K562 (cell line): ENCODE measurements at regions not wholly inside any gene's neighbourhood (a gene's known extent, or its start where the extent isn't known, plus 50 kb on each side); places are given as distances from the start of the nearest gene placed in this dataset.

Experiments used
- ATAC-seq: fragments of 200-7000 bp; cut with Tn5 transposase; 3 replicates; pipeline ENCODE4 v1.9.1; 2020; ENCODE audit warnings: moderate library complexity
- BruUV-seq: library from RNA; stranded (reverse); fragments of 400-500 nt; replicated peaks from 2 replicates; lab custom pipeline; 2021; lab: Mats Ljungman, UMichigan
- CTCF ChIA-PET: fragments of 300-600 bp; formaldehyde crosslinking; extraction: SDS; loops from one replicate; lab custom pipeline; 2021; ENCODE audit warnings: low intra/inter-chr PET ratio; lab: Yijun Ruan, JAX
- POLR2A ChIA-PET: fragments of 300-600, 350-650 bp; sonication (Branson Sonifier 250); formaldehyde crosslinking; extraction: SDS; loops from one replicate; lab custom pipeline; 2021; ENCODE audit warnings: antibody characterized with exemption, inconsistent platforms; lab: Yijun Ruan, JAX
- DNase-seq, 4 experiments: peaks; one replicate each; pipeline versions ENCODE4 v3.0.0 to v3.0.0-alpha.2; 2011 to 2018; ENCODE audit warnings: low spot score in 3 of 4, mixed read lengths in 3 of 4; ENCODE audit errors: extremely low read depth in 1 of 4
- FAIRE-seq: peaks from 2 replicates; lab custom pipeline; 2011; peaks lifted over from hg19 to GRCh38; lab: Jason Lieb, UNC
- H2AFZ ChIP-seq: 2 replicates; pipeline ENCODE4 v1.6.0; 2011; ENCODE audit warnings: low read depth, low read length, control low read depth, inconsistent platforms
- H3K27ac ChIP-seq: fragments of 200-600 bp; 3 replicates; pipeline ENCODE4 v1.8.0; 2011; ENCODE audit warnings: low read depth, mild to moderate bottlenecking, control low read depth, inconsistent platforms, low read length, moderate library complexity, mixed read lengths; ENCODE audit errors: extremely low read depth
- H3K27me3 ChIP-seq, 2 experiments: fragments of 300-600 bp in 1 of 2; 2 replicates in 1 of 2; 3 replicates in 1 of 2; pipeline versions ENCODE4 v1.6.0 to v1.8.0; 2011; ENCODE audit warnings: inconsistent platforms in 2 of 2, low read length in 2 of 2, mild to moderate bottlenecking in 1 of 2, mixed read lengths in 1 of 2, moderate library complexity in 1 of 2; ENCODE audit not compliant: control insufficient read depth in 2 of 2, insufficient read depth in 2 of 2
- H3K36me3 ChIP-seq: fragments of 300-600 bp; 3 replicates; pipeline ENCODE4 v1.8.0; 2011; ENCODE audit warnings: mild to moderate bottlenecking, low read length, inconsistent platforms; ENCODE audit not compliant: control insufficient read depth, insufficient read depth
- H3K4me1 ChIP-seq, 2 experiments: fragments of 200-600 bp in 1 of 2; replicated peaks in 1 of 2; 2 replicates in 1 of 2; 3 replicates in 1 of 2; pipeline versions ENCODE4 v1.5.1 to v1.8.0; 2011; ENCODE audit warnings: inconsistent platforms in 2 of 2, low read length in 2 of 2, mild to moderate bottlenecking in 1 of 2, mixed read lengths in 1 of 2, moderate library complexity in 1 of 2; ENCODE audit not compliant: control insufficient read depth in 2 of 2, insufficient read depth in 2 of 2
- H3K4me2 ChIP-seq: 2 replicates; pipeline ENCODE4 v1.6.1; 2011; ENCODE audit warnings: low read length, control low read depth, inconsistent platforms, mixed read lengths; ENCODE audit not compliant: insufficient read depth
- H3K4me3 ChIP-seq: fragments of 200-600 bp; sonication (generic), shearing (Covaris generic); 2 replicates; pipeline ENCODE4 v1.5.1; 2016; ENCODE audit warnings: control low read depth, inconsistent platforms
- H3K79me2 ChIP-seq: fragments of 200-600 bp; 3 replicates; pipeline ENCODE4 v1.8.0; 2011; ENCODE audit warnings: low read length, inconsistent platforms; ENCODE audit not compliant: control insufficient read depth, insufficient read depth
- H3K9ac ChIP-seq, 2 experiments: 2 replicates each; pipeline versions ENCODE4 v1.6.0 to v1.6.1; 2011; ENCODE audit warnings: low read depth in 2 of 2, low read length in 2 of 2, control low read depth in 1 of 2, inconsistent platforms in 1 of 2, mild to moderate bottlenecking in 1 of 2, mixed read lengths in 1 of 2; ENCODE audit not compliant: insufficient read depth in 1 of 2
- H3K9me1 ChIP-seq: one replicate; pipeline ENCODE4 v1.6.0; 2011; ENCODE audit warnings: inconsistent platforms, mild to moderate bottlenecking, low read length, moderate library complexity; ENCODE audit not compliant: control insufficient read depth, insufficient read depth
- H3K9me3 ChIP-seq: replicated peaks from 2 replicates; pipeline ENCODE4 v1.5.1; 2011; ENCODE audit warnings: low read depth, low read length, inconsistent platforms; ENCODE audit not compliant: control insufficient read depth, insufficient read depth
- H4K20me1 ChIP-seq: replicated peaks from 2 replicates; pipeline ENCODE4 v1.6.1; 2011; ENCODE audit warnings: low read length, inconsistent platforms, mixed read lengths; ENCODE audit not compliant: control insufficient read depth, insufficient read depth
- ARHGAP35 ChIP-seq: fragments of 450-650 bp; IDR thresholded peaks from 2 replicates; pipeline ENCODE4 v1.6.1; 2018; ENCODE audit not compliant: partially characterized antibody
- ATF1 ChIP-seq, 2 experiments: fragments of 450-650 bp in 1 of 2; IDR thresholded peaks; 2 replicates each; pipeline ENCODE4 v1.6.1; 2016; ENCODE audit warnings: missing compliant biosample characterization in 1 of 2, missing genetic modification characterization in 1 of 2
- ATF3 ChIP-seq, 2 experiments: fragments of 450-650 bp in 1 of 2; sonication (generic) in 1 of 2; formaldehyde crosslinking in 1 of 2; IDR thresholded peaks in 1 of 2; conservative IDR thresholded peaks in 1 of 2; 2 replicates each; pipeline versions ENCODE4 v1.6.1 to v1.8.1; 2016 to 2023; ENCODE audit warnings: mild to moderate bottlenecking in 2 of 2, moderate library complexity in 2 of 2, inconsistent platforms in 1 of 2, missing genetic modification reagents in 1 of 2
- ATF7 ChIP-seq: fragments of 450-650 bp; IDR thresholded peaks from 2 replicates; pipeline ENCODE4 v1.7.1; 2014; ENCODE audit warnings: mild to moderate bottlenecking, moderate library complexity
- BMI1 ChIP-seq: fragments of 150-350 bp; IDR thresholded peaks from 2 replicates; pipeline ENCODE4 v1.6.1; 2014; ENCODE audit warnings: low read length
- JUND ChIP-seq, 2 experiments: IDR thresholded peaks; 2 replicates in 1 of 2; 3 replicates in 1 of 2; pipeline ENCODE4 v1.6.1; 2011; ENCODE audit warnings: borderline replicate concordance in 2 of 2, low read depth in 2 of 2, low read length in 2 of 2, improper control_type of control experiment in 1 of 2, missing biosample characterization in 1 of 2, missing genetic modification characterization in 1 of 2, missing genetic modification reagents in 1 of 2
- MAFF ChIP-seq: IDR thresholded peaks from 2 replicates; pipeline ENCODE4 v1.6.1; 2012; ENCODE audit warnings: low read length, improper control_type of control experiment
- MAFK ChIP-seq: IDR thresholded peaks from 2 replicates; pipeline ENCODE4 v1.6.1; 2011; ENCODE audit warnings: low read length, improper control_type of control experiment
- PYGO2 ChIP-seq: fragments of 450-650 bp; IDR thresholded peaks from 2 replicates; pipeline ENCODE4 v1.6.1; 2016; ENCODE audit warnings: mild to moderate bottlenecking, missing genetic modification characterization, moderate library complexity, missing compliant biosample characterization
- RBM14 ChIP-seq: fragments of 200-400 bp; formaldehyde crosslinking; IDR thresholded peaks from 2 replicates; pipeline ENCODE4 v1.6.1; 2018; ENCODE audit warnings: low read depth, mild to moderate bottlenecking, low read length, moderate library complexity, borderline replicate concordance; ENCODE audit not compliant: insufficient read depth
- RFX5 ChIP-seq: IDR thresholded peaks from 2 replicates; pipeline ENCODE4 v1.6.1; 2011; ENCODE audit warnings: low read depth, mild to moderate bottlenecking, improper control_type of control experiment, low read length
- SIN3A ChIP-seq, 2 experiments: fragments of 150-350 bp in 1 of 2; IDR thresholded peaks; 2 replicates each; pipeline ENCODE4 v1.6.1; 2011 to 2016; ENCODE audit warnings: borderline replicate concordance in 2 of 2, low read depth in 2 of 2, low read length in 2 of 2, mild to moderate bottlenecking in 2 of 2, moderate library complexity in 2 of 2; ENCODE audit not compliant: control insufficient read depth in 1 of 2
- TSC22D4 ChIP-seq: fragments of 450-650 bp; IDR thresholded peaks from 2 replicates; pipeline ENCODE4 v1.6.1; 2016; ENCODE audit warnings: missing genetic modification characterization, missing biosample characterization, control low read depth
- ZNF165 ChIP-seq: fragments of 250-450 bp; sonication (Bioruptor Pico); IDR thresholded peaks from 2 replicates; pipeline ENCODE4 v1.4.0; 2020; ENCODE audit warnings: borderline replicate concordance
- ZNF668 ChIP-seq: fragments of 250-450 bp; sonication (Bioruptor Pico); IDR thresholded peaks from 2 replicates; pipeline ENCODE4 v1.8.0; 2022; ENCODE audit warnings: mild to moderate bottlenecking, inconsistent platforms
- WGBS: fragments of 100-300 bp; shearing (Covaris generic); methylation state at CpG from one replicate; pipeline ENCODE4 v1.1.6; 2016; ENCODE audit warnings: low coverage, mixed read lengths; ENCODE audit not compliant: insufficient coverage; ENCODE audit errors: missing lambda C conversion rate; 5-methylcytosine and 5-hydroxymethylcytosine counted together
- in situ Hi-C: fragments of 300-500 bp; cut with MboI; formaldehyde crosslinking; loops from 4 replicates; pipeline ENCODE4 v1.15.0; 2018; ENCODE audit warnings: inconsistent platforms, mixed read lengths
- intact Hi-C: fragments of 100-400 bp; cut with micrococcal nuclease; formaldehyde crosslinking; loops from 2 replicates; pipeline ENCODE4 v1.14.2; 2022

- ChIA-PET CTCF (no interaction called here), POLR2A (no interaction called here)
- peaks cover 12% of the 10 kb centered on the region; the same call in 2 of the 3 replicates for H3K36me3 ChIP-seq
- intact Hi-C loops, result no loop called here
- 32% methylated on average over 2 of the region's 2 CpGs for WGBS
- FAIRE-seq, result no peak
- no peak overlapping the region for H3K4me2 ChIP-seq
- H3K79me2 ChIP-seq, result peaks cover 37% of the 10 kb centered on the region
- no peak for DNase-seq
- H3K4me1 ChIP-seq, result peaks cover 4 to 17% of the 10 kb centered on the region in 2 experiments; a peak in 2 of 5 replicates
- no peak for TF ChIP-seq RFX5
- no peak for TF ChIP-seq ARHGAP35
- no peak for TF ChIP-seq ZNF165 (CRISPR knock-in tag)
- no peak for TF ChIP-seq BMI1
- TF ChIP-seq, all 486 proteins: peak for 0
- Histone ChIP-seq H4K20me1 (no peaks in the 10 kb centered on the region), H2AFZ (no peak overlapping the region), H3K27ac (no peak overlapping the region), H3K9me3 (no peaks in the 10 kb centered on the region), H3K9ac (no peak overlapping the region), H3K27me3 (no peaks in the 10 kb centered on the region), H3K9me1 (no peaks in the 10 kb centered on the region), H3K4me3 (no peak overlapping the region)
- BruUV-seq, result no TSS peak
- in situ Hi-C loops, result no loop called here
- ATAC-seq, result no peak
Measured at GRCh38 chr2:126304154-126304553, 351.8 kb upstream of the GYPC start.

- ChIA-PET POLR2A (interaction anchor here (1.0 kb wide), 1 partner anchor 25 kb away, joined by 3 read pairs; no protein-coding TSS in a partner anchor), CTCF (no interaction called here)
- Histone ChIP-seq H3K4me1 (peaks cover 4 to 17% of the 10 kb centered on the region in 2 experiments; a peak in 2 of 5 replicates), H2AFZ (peak overlapping the region; percentile 11; the same call in 1 of the 2 replicates), H3K9ac (peak overlapping the region in 1 of 2 experiments; percentile 87; a peak in 2 of 4 replicates), H3K27me3 (no peaks in the 10 kb centered on the region), H3K9me3 (no peaks in the 10 kb centered on the region), H3K4me3 (peak overlapping the region; percentile 39), H3K36me3 (peaks cover 12% of the 10 kb centered on the region; the same call in 2 of the 3 replicates), H4K20me1 (no peaks in the 10 kb centered on the region), H3K27ac (peak overlapping the region; percentile 57), H3K9me1 (no peaks in the 10 kb centered on the region), H3K4me2 (peak overlapping the region; percentile 83), H3K79me2 (peaks cover 40% of the 10 kb centered on the region)
- DNase-seq (peak in 1 of 4 experiments; percentile 10), ATAC-seq (no peak; the same call in 2 of the 3 replicates), FAIRE-seq (no peak)
- no TSS peak for BruUV-seq
- 10% methylated on average over 4 of the region's 4 CpGs for WGBS
- in situ Hi-C loops, result no loop called here
- intact Hi-C loops, result no loop called here
- no peak for TF ChIP-seq PYGO2 (tag)
- TF ChIP-seq RBM14, result no peak
- peak; percentile 90 for TF ChIP-seq ATF3 (IDR thresholded peaks at IDR 0.05)
- TF ChIP-seq ATF3 (CRISPR knock-in tag; conservative IDR thresholded peaks at IDR 0.05), result no peak
- no peak for TF ChIP-seq SIN3A (IDR thresholded peaks at IDR 0.05; ENCODE audit: borderline replicate concordance in 2 of 2, control insufficient read depth in 1 of 2, low read depth in 2 of 2, low read length in 2 of 2)
- no peak for TF ChIP-seq TSC22D4 (tag)
- TF ChIP-seq MAFK, result 0 out of 2 replicates have a peak, but pooled peaks have one; percentile 3
- no peak for TF ChIP-seq ZNF668 (CRISPR knock-in tag)
- no peak for TF ChIP-seq ATF1 (CRISPR knock-in tag; IDR thresholded peaks at IDR 0.05)
- peak; percentile 67 for TF ChIP-seq ATF1 (tag; IDR thresholded peaks at IDR 0.05)
- TF ChIP-seq JUND (IDR thresholded peaks at IDR 0.05; ENCODE audit: borderline replicate concordance, low read depth, low read length), result peak; percentile 41; the same call in 1 of the 2 replicates
- TF ChIP-seq JUND (tag; IDR thresholded peaks at IDR 0.05; ENCODE audit: borderline replicate concordance, low read depth, low read length), result peak; percentile 48; the same call in 2 of the 3 replicates
- no peak for TF ChIP-seq MAFF
- TF ChIP-seq ATF7, result peak; percentile 89
Measured at GRCh38 chr2:126306539-126306938, 349.4 kb upstream of the GYPC start.
